Fibroblast of villous mesenchyme (primary cell): ENCODE measurements at regions not wholly inside any gene's neighbourhood (a gene's known extent, or its start where the extent isn't known, plus 50 kb on each side); places are given as distances from the start of the nearest gene placed in this dataset.

ENCODE experiments used
- DNase-seq: peaks from one replicate; pipeline ENCODE4 v3.0.0-alpha.2; 2010; ENCODE audit warnings: low read depth
- H3K4me3 ChIP-seq: 2 replicates; pipeline ENCODE4 v1.5.1; 2011; ENCODE audit warnings: low read depth, mild to moderate bottlenecking, low read length
- CTCF ChIP-seq: IDR thresholded peaks from 2 replicates; pipeline ENCODE4 v1.5.1; 2012; ENCODE audit warnings: low read depth, mild to moderate bottlenecking, low read length; ENCODE audit not compliant: insufficient read depth

GRCh38 chr9:26658476-26658875 is 234.1 kb downstream of the CAAP1 start:
- H3K4me3 ChIP-seq, result no peak overlapping the region
- TF ChIP-seq CTCF, result no peak
- DNase-seq, result no peak

DNA sequence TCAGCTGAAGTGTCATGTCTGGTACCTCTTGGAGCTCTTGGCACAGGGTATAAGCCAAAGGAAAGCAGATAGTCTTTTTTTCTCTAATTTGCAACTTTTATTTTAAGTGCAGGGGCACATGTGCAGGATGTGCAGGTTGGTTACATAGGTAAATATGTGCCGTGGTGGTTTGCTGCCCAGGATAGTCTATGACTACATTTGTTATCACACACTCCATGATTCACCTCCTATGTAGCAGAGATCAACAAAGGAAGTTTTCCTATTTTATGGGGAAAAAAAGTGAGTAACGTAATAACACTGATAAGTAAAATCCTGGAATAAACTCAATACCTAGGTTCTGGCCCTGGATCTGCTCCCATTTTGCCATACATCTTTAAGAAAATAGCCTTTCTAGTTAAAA is 234.6 kb downstream of the CAAP1 start:
- no peak for DNase-seq
- no peak overlapping the region for H3K4me3 ChIP-seq
- TF ChIP-seq CTCF, result no peak

GRCh38 chr9:26656003-26656870 is 236.4 kb downstream of the CAAP1 start:
- peak; percentile 23 for TF ChIP-seq CTCF
- DNase-seq, result no peak
- no peak overlapping the region for H3K4me3 ChIP-seq

DNA sequence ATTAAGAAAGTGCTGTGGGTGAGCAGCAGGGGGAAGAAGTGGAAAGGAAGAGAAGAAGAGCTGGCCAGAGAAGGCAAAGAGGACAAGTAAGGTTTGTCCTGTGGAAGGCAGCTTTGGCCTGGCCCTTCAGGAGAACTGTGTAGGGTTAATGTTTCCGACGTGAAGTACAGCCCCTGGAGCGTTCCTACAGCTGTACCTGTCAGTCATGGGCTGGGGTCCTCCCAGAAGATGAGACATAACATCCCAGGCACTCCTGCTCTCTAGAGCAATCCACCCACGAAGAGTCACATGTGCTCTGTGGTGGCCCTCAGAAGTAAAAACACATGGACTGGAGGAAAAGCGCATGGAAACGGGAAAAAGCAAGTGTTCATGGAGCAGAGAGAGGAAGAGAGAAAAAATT is 237.4 kb downstream of the CAAP1 start:
- no peak for TF ChIP-seq CTCF
- no peak overlapping the region for H3K4me3 ChIP-seq
- no peak for DNase-seq

DNA sequence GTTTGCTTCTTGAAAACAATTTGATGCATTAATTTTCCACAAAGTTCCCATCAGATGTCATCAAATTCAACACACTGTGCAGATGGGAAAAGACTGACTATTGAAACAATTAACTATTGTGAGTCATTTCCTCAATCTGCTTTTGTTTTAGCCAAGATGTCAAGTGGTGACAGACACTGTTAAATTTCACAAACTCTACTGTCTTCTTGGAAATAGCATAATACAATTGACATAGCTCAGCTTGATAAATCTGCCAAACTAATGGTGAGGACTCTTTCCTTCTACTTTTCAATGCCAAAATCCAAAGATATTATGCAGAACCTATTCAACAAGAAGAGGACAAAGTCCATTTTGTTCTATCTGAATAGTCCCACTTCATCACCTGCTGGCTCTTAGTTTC is 242.3 kb downstream of the CAAP1 start:
- TF ChIP-seq CTCF, result no peak
- DNase-seq, result no peak

DNA sequence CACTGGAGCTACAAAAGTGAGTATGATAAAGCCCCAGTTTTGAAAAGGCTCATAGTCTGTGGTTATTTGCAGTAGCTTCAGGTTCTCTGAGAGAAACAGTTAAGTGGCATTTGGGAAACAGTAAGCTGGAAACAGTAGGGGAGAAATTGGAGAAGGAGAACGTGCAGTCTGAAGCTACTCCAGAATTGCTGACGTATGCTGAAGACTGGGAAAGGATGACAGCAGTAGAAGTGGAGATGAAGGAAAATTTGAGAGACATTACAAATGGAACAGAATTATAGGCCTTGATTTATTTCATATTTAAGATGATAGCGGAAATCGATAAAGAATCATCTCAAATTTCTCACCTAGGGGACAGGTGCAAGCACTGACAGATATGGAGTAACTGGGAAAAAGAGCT is 248.8 kb downstream of the CAAP1 start:
- no peak overlapping the region for H3K4me3 ChIP-seq
- no peak for DNase-seq
- no peak for TF ChIP-seq CTCF

More for the DNA sequence above, 242.3 kb downstream of the CAAP1 start:
- H3K4me3 ChIP-seq, result no peak overlapping the region

DNA sequence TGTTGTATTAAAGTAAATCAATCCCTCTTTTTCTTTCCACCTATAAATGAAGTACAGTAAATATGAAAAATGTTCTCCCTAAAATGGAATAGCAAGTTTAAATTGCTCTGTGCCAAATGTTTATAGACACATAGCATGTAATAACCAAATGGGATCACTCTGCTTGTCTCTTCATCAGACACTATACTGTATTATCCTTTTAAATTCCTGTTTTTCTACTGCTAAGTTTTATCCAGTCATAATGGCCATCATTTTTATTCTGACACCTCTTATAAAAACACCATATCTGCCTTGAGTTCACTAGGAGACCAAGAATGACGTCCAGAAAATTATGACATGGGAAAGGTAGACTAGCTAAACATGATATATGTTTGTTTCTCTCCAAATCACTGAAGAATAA is 252.8 kb downstream of the CAAP1 start:
- no peak for TF ChIP-seq CTCF
- H3K4me3 ChIP-seq, result no peak overlapping the region
- DNase-seq, result no peak
